ENCODE measurements at regions not wholly inside any gene's neighbourhood (a gene's known extent, or its start where the extent isn't known, plus 50 kb on each side); places are given as distances from the start of the nearest gene placed in this dataset.
A peak's percentile ranks its signal among the peaks of the same experiment; 100 is the strongest.

DNA sequence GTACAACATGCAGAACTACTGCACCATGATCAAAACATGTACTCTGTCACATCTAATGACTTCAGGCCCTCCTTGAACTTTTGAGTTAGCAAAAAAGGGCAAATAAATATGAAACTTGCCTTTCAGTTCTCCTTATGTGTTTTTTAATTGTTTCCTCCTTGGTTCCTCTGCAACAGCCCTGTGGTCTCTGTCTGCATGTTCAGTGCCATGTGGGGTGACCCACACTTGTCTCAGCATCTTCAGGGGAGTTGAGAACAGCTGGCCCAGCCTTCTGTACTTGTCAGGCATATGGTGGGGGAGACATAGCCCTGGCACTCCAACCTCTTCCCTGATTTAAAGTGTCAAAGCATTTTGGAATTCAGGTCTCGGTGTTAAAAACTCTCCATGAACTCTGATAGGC is 188.0 kb upstream of the PGRMC2 start:
- no peak for DNase-seq

GRCh38 chr4:128471576-128471975 is 184.0 kb upstream of the PGRMC2 start:
- no peak for DNase-seq

DNA sequence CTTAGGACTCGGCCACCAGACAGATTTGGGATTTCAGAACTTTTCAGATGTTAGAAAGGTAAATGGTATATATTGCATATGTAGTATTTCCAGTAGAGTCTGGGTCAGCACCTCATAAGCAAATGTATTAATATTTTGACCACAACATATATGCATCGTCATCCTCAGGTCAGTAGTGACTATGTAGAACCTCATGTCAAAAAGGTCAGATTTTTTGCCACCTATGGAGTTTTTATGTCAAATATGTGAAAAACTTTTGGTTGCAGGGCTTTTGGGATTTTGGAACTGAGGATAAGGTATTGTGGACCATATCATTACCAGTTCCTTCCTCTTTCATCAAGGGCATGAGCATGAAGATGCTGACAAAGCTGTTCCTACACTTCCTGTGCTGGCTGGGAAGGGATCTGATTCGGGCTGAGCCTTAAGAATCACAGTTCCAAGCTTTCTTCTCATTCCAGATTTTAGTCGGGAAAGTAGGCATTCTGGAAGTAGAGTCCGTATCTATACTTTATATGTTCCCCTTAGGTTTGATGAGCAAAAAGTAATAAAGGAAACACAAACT is 183.0 kb upstream of the PGRMC2 start:
- DNase-seq: no peak

GRCh38 chr4:128468123-128468989 is 180.7 kb upstream of the PGRMC2 start:
- no peak for DNase-seq

DNA sequence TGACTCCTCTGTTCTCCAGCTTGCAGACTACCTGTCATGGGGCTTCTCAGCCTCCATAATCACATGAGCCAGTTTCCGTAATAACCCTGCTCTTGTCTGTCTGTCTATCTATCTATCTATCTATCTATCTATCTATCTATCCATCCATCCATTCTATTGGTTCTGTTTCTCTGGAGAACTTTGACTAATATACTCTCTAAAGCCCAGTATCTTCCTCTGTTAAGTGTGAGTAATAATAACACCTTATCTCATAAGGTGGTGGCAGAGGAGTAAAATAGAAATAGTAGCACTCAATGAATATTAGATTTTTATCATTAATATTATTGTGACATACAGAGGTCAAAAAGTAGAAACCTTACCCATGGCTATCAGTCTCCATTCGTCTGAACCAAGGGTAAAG is 177.9 kb upstream of the PGRMC2 start:
- no peak for DNase-seq

DNA sequence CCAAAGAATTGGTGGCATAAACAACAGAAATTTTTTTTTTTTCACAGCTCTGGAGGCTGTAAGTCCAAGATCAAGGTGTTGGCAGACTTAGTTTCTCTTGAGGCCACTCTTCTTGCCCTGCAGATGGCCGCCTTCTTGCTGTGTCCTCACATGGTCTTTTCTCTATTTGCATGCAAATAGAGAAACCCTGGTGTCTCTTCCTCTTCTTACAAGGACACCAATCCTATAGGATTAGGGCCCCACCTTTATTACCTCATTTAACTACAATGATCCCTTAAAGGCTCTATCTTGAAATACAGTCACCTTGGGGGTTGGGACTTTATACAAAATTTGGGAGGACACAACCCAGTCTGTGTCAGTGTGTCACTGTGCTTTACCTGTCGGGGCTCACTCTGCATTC is 175.4 kb upstream of the PGRMC2 start:
- no peak for DNase-seq

DNA sequence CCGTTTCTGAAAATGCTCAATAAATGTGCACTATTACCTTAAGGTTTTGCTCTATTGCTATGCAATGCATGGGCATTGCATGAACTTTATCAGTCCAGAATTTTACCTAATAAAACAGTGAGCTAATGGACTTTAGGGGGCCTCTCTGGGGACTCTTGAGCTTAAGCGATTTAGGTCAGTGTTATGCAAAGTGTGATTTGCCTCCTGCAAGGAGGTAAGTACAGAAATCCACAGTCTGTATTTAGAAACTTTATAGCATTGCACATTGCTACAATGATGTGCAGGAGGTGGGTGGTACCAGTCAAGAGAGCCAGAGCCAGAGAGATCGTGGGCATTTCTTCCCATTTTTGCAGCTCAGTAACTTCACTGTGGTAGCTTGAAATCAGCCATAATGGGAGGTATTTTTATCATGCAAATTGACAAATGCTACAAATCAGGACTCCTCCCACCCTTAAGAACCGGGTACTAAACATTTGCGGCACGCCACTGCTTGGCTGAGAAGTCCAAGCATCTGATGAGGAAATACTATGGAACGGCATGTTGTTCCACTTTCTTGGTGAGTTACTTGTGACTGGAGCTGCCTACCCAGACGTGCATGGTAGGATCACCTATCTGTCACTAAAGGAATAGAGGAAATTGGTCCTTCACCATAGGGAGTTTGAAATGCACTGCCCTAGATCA is 174.6 kb upstream of the PGRMC2 start:
- DNase-seq: no peak

DNA sequence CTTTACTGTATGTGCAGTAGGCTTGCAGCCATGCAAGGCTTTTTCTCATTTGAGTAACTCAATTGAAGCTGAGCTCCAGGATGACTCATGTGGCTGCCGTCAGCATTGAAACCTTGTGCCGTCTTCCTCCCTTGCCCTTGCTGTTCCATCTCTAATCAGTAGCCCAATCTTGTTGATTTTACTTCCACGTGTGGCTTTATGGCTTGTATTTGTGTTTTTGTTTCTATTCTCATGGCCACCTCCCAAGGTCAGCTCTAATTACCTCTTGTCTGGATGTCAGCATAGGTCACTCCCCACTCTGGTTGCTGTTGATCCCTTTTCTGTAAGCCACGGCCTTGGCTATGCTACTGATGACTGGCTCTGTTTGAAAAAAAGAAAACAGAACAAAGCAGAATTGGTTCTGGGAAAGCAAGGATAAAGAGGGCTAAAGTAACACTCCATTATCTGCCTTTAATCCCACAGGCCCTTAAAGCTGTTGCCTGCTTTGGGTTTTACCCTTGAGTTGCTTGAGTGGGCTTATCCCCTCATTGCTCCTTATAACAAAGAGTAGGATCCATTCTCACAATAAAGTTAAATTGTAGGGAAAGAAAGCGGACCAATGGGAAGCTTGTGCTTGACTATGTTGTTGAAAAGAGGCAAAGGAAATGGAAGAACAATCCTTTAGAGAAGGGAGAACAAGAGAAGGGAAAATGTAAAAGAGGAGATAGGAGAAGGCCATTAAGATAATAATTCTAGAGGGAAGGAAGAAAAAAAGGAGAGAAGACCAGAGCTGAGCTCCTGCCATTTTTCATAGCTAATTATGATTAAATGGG is 173.9 kb upstream of the PGRMC2 start:
- DNase-seq: no peak

DNA sequence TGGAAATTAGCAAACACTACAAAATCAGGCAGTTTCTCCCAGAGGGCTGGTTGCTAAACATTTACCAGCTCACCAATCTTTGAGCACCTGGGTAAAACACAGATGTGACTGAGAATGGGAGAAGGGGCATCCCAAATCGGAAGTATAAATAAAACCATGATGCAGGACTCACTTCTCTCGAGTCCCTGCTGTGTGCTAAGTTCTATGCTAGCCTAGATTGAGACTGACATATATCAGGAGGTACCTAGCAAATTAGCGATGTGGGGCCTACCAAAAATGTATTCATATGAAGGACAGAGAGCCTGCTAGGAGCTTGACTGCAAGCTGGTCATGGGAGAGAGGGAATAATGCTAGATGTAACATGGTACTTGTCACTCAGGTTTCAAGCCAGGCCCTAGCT is 171.9 kb upstream of the PGRMC2 start:
- no peak for DNase-seq

DNA sequence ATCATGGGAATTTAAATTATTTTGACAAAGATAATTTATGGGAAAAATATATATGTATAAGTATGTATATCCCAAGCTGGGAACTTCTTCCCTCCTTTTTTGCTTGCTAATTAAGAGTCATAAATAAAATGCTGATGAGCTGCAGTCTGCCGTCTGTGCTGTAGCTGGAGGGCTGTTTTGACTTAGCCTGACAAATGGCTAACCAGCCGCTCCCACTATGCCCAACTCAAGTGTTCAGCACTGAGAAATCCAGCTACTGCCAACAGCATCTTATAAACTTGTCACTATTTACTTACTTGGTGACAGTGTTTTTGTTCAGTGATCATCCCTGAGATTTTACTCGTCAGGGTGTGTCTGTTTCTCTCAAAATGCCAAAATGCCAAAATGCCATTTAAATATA is 171.2 kb upstream of the PGRMC2 start:
- no peak for DNase-seq

DNA sequence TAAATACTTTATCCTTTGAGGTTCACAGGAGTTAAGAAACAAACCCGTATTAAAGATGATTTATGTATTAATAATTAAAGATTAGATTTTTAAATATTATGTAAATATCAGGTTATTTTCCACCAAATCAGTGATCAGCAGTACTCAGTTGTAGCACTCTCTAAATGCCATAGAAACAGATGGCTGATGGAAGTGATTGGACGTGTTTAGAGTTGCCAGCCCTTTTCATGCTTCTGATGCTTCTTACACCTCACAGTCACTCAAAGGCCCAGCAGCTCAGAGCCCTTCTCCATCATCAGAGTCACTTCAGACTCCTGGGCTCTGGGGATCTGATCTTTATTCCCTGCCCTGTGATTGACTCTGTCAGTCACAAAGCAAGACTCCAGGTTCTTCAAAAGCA is 170.1 kb upstream of the PGRMC2 start:
- no peak for DNase-seq

- DNase-seq: no peak
Observed at GRCh38 chr4:128456171-128456570, 168.6 kb upstream of the PGRMC2 start.

- no peak for DNase-seq
Observed at GRCh38 chr4:128455480-128455879, 167.9 kb upstream of the PGRMC2 start.

- no peak for DNase-seq
Observed at GRCh38 chr4:128454881-128455280, 167.3 kb upstream of the PGRMC2 start.

DNA sequence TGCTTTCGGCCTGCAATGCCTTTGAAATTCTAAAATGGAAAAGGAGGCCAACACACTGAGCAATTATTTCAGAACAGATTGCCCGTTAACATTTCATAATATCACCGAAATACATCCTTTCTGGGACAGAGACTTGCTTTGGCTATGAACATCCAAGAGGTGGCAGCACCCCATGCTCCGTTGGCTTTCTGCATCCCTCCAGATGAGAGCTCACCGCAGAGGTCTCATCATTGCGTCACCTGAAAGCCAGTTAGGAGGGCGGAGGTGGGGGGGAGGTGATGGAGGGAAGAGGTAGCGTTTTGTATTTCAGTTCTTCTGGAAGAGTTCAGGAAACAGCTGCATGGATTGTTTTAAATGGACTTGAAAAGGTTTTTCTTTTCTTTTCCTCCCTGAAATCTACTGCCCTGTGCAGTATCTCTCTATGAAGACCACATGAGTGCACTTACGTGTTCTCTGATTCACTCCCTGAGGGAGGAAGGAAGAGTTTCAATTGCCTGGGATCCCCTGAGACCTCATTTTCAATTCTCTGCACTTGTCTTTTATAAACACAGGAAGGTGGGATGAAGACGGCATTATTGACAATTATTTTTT is 166.8 kb upstream of the PGRMC2 start:
- DNase-seq: peak; percentile 63

DNA sequence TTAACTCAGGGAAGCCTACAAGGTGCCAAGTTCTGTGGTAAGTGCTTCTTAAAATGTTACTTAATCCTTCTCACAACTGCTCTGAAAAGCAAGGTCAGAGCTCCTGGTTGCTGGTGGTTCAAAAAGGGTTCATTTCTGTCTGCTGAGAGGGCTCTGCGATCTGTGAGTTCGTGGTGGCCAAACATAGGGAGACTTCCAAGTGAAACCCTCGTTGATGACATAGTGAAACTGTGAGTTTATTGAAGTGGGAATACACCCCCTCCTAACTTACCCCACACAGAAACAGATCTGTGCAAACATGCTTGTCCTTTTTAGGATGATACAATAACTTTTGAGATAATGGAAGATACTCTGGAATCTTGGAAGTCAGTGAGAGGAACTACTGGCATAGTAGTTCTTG is 164.8 kb upstream of the PGRMC2 start:
- no peak for DNase-seq

GRCh38 chr4:128451270-128451905 is 163.8 kb upstream of the PGRMC2 start:
- DNase-seq: no peak

GRCh38 chr4:128450326-128451120 is 162.9 kb upstream of the PGRMC2 start:
- no peak for DNase-seq

DNA sequence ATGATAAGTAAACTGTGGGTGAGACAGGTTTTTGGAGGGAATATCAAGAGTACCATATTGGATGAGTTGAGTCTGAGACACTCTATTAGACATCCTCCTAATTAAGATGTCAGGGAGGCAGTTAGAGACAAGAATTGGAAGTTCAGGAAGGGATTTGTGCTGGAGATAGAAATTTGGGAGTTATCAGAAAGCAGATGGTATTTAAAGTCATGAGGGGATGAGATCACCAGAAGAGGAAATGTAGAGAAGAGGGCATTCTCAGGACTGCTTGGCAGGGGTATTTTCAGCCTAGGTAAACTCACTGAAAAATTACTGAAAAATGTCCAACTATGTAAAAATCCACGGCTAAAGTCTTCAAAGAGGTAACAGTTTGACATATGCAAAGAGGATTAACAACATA is 161.6 kb upstream of the PGRMC2 start:
- DNase-seq: no peak

GRCh38 chr4:128444544-128445302 is 157.1 kb upstream of the PGRMC2 start:
- no peak for DNase-seq

GRCh38 chr4:128440923-128441322 is 153.3 kb upstream of the PGRMC2 start:
- DNase-seq: no peak

All from stimulated activated CD4-positive, alpha-beta T cell treated with anti-CD3 and anti-CD28 coated beads, Interleukin-4, amount 100 ng/mL, for 1 hour (primary cell).